Activated CD4-positive, CD25-positive, alpha-beta regulatory T cell treated with anti-CD3 and anti-CD28 coated beads, Interleukin-2, amount 50 U/mL, for 24 hours (primary cell): ENCODE measurements at regions not wholly inside any gene's neighbourhood (a gene's known extent, or its start where the extent isn't known, plus 50 kb on each side); places are given as distances from the start of the nearest gene placed in this dataset.
"Not testable (repeated sequence)": the region's sequence is repeated elsewhere in the genome, so short reads cannot be mapped to it uniquely, and the experiment has no call there.

ENCODE experiments used
- ATAC-seq, 2 donors: fragments of 150-1000 bp; cut with Tn5 transposase; one replicate each; pipeline ENCODE4 v1.10.0; 2021; ENCODE audit warnings: mild to moderate bottlenecking in 1 of 2, moderate library complexity in 1 of 2

DNA sequence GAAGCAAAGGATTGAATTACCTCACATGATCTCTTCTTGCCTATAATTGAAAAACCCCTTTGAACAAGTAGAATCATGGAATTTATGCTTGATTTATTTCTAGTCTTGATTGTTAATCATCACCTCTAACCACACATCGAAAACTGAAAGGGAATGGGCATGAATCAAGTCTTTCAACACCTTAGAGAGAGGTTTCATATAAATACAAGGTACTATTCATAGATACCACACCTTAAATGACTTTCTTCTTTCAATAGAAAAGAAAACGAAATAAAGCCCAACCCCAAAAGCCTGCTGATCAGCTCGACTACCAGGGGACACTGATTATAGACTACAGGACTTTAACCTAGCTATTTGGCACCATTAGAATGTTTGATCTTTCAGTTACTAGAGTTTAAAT is 128.6 kb upstream of the PTPRZ1 start:
- no peak for ATAC-seq

DNA sequence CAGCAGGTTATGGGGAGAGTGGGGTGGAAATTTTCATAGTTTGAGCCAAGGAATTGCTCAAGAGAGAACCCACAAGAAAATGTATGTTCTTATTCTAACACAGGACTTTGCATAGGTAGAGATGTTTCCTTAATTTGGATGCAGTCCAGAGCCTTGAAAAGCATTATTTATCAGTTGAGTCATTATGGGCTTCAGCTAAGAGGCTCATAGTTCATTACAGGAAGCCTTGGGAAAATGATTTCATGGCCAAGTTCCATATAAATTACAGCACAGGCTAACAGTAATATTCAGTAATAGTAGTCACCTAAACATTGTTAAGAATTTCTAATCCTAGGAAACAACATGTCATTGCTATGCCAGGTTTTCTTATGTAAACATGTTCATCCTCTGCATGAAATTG is 131.1 kb upstream of the PTPRZ1 start:
- ATAC-seq, result no peak

DNA sequence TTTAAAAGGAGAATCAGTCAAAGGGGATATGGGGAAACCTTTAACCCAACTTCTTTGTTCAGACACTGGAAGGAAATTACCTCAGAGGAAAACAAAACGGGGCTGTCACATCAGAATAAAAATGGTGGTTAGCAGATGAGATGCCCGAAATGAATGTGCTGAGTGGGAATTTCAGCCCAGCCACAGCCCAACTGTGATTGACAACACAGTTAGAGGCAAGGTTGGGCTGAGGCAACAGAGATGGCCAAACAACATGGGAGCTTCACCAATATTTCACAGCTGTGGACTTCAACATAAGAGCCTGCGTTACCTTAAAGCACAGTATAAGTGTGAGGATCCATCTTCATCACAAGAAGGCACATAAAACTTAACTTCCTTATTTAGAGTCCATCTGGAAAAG is 133.5 kb upstream of the PTPRZ1 start:
- no peak for ATAC-seq

DNA sequence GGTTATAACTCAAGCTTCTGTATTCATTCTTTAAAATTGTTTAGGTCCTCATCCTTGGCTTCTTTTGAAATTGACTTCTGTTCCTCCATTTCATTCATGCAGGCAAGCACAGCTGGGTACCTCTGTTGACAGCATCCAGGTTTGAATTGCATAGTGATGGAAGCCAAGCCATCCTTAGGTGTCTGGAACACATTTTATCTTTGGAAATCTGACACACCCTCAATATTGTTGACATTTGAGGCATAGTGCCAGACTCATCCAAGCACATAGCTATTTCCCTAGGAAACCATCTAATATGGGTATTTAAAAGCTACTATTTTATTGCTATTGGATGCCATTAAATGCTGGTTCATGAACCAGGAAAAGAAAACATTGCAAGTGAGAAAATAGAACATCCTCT is 142.1 kb upstream of the PTPRZ1 start:
- no peak for ATAC-seq

DNA sequence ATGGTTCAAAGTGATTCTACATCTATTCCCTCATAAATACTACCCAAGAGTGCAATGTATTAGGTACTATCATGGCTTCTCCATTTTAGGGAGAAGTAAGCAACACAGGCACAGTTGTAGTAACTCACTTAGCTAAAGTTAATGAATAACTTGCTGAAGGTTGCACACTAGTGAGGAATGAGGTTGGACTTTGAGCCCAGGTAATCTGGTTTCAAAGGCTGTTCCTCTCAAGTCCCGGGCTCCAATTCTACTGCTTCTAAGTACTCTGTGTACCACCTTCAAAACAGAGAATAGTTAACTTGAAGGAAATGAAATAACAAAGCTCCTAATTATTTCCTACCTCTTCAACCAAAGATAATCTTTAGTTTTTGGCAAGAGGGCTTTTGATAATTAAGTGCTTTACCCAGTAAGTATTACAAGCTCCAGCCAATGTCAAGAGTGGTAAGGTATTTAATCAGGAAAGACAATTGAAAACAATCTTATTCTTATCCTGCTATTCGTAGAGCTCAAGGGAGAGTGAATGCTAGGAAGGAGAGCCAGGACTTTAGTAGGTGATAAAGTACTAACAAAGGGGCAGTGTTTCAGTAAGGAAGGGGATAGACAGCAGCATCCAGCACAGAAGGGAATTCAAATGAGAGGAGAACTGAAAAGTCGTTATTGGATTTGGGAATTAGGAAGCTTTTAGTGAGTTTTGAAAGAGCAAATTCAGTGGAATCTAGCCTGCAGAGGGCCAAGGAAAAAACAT is 158.2 kb upstream of the PTPRZ1 start:
- ATAC-seq, result no peak

DNA sequence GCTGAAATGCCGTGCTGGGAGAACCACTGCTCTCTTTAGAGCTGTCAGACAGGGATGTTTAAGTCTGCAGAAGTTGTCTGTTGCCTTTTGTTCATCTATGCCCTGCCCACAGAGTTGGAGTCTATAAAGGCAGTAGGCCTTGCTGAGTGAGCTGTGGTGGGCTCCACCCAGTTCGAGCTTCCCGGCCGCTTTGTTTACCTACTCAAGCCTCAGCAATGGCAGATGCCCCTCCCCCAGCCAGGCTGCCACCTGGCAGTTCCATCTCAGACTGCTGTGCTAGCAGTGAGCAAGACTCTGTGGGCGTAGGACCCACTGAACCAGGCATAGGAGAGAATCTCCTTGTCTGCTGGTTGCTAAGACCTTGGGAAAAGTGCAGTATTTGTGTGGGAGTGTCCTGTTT is 160.0 kb upstream of the PTPRZ1 start:
- ATAC-seq, result not testable (repeated sequence)

DNA sequence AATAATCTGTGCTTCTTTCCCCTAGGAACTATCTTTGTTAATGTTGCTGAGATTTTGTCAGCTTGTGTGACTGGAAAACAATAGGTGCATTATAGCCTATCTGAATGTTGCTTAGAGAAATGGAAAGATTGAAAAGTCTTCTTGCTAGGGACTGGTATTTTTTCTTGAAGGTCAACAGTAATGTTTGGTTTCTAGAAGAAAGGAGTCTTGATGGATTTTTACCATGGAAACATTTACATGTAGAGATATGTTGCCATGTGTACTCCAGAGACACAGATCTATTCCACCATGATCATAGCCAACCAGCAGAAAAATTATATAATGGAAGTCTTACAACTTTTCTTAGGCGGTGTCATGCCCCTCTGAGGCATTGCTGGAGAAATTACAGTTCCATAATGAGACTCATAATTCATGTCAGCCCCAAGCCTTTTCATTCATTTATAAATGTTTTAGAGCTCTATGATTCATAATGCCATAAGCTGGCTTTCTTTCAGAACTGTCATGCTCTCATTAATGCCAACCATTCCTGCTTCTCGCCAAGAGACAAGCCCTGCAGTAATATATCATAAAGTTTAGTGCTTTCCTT is 175.1 kb upstream of the PTPRZ1 start:
- ATAC-seq, result no peak

DNA sequence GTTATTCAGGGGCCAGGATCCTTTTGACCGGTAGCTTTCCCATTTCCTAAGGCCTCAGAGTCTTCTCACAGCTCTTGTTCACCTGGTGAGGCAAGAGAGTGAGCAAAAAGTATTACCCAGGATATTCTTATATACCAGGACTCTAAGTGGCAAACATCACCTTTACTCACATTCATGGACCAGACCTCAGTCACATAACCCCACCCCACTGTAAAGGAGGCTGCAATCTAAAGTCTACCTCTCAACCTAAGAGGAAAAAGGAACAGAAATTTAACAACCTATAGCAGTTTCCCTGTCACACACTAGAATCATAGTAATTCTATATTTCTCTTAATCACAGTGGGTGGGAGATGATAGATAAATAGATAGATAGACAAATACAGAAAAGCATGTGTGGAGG is 176.0 kb upstream of the PTPRZ1 start:
- ATAC-seq, result no peak

DNA sequence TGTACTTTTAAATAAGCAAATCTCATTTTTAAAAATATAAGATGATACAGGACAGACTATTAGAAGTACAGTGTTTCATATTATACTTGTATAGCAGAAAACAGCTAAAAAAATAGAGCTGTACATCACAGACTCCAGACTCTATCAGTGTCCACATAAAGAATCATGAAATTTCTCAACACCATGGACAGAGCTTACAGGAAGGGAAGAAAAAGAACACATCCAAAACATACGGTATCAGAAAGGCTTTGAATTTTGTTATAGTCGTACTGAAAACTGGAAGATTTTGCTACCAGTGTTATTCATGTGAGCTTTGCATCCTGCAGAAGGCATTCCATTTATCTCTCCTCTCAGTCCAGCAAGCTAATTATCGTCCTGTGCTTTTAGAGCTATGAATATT is 183.2 kb upstream of the PTPRZ1 start:
- ATAC-seq, result no peak

DNA sequence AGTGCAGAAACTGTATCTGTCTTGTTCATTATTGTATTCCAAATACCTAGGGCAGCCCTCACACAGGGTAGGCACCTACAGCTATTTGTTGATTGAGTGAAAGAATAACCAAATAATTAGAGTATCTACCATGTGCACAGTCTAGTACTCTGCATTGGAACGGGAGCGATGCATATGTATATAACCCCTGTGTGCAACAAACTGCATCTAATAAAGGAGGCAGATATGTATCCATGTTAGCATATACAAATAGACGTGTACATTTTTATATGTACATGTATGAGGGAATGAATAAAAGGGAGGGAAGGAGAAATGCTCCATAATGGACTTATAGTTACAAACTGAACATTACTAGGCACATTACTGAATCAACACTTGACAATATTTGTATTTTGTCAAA is 191.3 kb upstream of the PTPRZ1 start:
- no peak for ATAC-seq

DNA sequence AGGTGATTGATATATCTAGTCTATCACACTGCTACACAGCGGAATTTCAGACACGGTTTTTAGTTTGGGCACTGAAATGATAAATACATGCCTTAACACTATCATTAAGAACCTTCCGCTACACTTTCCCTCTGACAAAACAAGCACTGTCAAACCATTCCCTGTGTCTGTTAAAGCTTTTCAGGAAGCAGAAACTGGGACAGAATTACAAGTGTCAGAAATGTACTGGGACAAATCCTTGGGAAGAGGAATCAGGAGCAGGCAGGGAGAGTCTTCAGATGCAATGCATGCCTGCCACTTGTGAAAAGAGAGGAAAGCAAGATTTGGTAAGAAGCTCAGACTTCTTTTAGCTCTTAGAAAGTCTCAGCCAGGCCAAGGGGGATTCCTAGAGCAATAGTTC is 196.8 kb upstream of the PTPRZ1 start:
- no peak for ATAC-seq

DNA sequence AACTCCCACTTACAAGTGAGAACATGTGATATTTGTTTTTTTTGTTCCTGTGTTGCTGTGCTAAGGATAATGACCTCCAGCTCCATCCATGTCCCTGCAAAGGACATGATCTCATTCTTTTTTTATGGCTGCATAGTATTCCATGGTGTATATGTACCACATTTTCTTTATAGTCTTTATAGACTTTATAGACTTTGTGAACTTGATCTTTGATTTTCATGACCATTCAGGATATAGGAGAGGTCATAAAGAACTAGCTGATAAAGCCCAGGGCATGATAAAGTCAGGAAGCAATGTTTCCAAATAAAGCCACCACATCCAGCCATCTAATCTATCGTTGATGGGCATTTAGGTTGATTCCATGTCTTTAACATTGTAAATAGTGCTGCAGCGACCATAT is 198.5 kb upstream of the PTPRZ1 start:
- not testable (repeated sequence) for ATAC-seq

DNA sequence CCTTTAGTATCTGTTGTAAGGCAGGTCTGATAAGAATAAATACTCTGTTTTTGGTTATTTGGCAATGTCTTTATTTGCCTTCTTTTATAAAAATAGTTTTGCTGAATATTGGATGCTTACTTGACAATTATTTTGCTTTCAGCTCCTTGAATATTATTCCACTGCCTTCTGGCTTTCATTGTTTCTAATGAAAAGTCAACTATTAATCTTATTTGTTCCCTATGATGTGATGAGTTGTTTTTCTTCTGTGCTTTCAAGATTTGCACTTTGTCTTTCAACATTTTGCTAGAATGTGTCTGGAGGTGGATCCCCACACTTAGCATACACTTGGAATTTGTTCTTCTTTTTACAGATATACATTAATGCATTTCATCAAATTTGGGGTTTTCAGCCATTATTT is 203.8 kb upstream of the PTPRZ1 start:
- ATAC-seq, result no peak

DNA sequence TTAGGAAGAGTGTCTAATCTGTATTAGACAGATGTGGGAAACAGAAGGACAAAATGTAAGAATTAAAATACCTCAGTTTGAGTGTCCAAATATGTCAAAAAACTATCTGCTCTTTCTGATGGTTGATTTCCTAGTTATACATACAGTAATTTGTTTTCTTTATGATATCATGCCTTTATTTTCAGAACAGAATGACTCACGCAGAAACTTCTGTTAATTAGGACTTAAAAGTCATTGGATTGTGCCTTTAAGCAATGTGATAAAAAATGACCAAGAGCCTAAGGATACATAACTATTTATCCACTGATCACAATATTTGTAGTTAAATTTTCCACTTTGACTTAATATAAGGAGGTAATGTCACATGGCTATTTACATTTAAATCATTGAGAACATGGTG is 206.7 kb upstream of the PTPRZ1 start:
- ATAC-seq, result no peak

DNA sequence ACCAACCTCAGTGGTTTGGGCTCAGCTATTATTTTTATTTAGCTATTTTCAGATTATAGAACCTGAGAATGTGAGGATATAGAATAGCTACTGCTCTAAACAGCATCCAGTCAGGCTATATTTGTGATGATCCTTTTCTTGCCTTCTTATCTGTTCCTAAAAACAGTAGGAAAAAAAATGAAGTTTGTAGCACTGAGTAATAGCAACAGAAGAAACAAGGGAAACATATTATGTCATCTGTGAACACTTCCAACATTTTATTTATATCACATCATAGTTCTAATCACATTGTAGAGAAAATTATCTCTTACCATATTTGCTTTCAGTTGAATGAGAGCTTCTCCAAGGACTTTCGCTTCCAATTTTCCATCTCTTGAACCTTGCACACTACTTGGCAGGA is 229.6 kb upstream of the PTPRZ1 start:
- no peak for ATAC-seq

DNA sequence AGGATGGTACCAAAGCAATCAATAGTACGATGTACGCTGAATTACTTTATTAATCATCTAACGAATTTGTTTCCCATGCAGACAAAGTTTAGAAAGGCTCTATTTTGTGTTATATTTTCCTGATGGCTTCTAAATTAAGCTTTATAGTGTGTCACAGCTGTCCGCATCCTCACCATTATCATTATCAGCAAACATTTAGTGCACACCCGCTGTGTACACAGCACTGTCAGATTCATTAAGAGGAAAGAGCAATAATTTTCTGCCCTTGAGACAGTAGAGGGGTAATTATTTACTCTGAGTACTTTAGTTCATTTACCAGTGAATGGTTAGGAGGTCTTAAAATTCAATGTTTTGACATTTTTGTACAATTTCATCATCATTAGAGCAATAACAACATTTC is 233.3 kb upstream of the PTPRZ1 start:
- no peak for ATAC-seq

DNA sequence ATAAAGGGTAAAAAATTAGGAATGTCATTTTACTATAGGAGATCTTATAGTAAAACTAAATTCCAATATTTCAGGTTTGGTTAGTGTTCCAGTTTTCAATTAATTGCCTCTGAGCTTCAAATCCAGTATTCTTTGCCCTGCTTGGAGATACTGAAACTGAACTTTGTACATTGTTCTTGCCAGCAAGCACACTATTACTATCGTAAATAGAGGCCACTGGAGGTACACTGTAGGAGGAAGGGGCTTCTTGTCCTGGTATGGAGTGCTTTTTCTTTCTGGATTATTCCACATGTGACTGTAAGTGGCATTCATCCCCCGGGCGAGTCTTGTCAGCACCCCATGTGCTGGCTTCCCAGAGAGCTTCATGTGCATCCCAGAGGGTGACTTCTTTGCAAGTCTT is 234.7 kb upstream of the PTPRZ1 start:
- no peak for ATAC-seq

DNA sequence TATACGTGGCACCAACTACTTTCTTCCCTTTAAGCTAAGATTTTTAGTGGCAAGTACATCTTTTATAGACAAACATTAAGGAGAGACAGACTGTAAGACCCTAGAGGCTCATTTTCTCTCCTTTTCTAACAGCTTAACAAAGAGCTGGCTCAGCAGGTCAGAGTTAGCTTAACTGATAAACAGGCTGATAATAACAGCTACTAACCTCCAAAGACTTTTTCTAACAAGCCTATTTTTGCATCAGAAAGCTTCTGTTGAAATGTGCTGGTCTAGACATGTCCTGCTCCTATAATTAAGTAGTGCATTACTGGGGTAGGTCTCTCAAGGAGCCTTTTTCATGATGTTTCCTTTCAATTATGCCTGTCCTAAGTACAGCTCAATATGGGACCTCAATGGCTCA is 238.2 kb upstream of the FAM3C start:
- ATAC-seq, result no peak

DNA sequence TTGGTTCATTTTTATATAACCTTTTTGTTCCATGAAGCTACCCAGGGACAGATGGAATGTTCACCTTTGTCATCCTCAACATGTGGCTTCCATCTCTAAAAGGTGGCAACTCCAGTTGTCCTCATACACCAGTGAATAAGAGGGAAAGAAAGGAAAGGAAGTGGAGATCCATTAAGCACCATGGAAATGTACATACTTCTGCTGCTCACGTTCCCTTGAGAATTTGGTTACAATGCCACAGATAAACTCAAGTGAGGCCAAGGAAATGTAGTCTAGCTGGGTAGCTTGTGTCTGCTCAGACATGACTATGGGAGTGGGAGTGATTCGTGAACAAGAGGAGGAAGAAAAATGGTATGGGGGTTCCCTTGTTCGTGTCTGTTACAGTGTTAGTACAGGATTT is 237.1 kb upstream of the FAM3C start:
- no peak for ATAC-seq

DNA sequence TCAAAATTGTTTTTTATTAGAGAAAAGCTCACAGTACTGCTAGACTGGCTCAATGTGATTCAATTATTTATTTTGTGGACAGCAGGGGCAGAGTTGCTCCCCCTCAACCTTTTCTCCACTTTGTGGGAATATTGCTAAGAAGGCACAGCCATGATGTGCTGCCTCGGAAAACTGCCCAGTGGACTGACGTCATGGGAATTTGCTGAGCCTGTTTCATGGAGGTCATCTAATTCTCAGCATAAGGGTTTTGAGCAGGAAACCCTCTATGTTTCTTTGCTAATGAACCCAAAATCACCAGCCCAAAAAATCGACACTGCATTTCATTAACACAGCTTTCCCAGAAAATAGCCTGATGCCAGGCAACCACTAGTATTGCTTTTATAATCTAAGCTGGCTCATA is 228.8 kb upstream of the FAM3C start:
- ATAC-seq, result no peak

DNA sequence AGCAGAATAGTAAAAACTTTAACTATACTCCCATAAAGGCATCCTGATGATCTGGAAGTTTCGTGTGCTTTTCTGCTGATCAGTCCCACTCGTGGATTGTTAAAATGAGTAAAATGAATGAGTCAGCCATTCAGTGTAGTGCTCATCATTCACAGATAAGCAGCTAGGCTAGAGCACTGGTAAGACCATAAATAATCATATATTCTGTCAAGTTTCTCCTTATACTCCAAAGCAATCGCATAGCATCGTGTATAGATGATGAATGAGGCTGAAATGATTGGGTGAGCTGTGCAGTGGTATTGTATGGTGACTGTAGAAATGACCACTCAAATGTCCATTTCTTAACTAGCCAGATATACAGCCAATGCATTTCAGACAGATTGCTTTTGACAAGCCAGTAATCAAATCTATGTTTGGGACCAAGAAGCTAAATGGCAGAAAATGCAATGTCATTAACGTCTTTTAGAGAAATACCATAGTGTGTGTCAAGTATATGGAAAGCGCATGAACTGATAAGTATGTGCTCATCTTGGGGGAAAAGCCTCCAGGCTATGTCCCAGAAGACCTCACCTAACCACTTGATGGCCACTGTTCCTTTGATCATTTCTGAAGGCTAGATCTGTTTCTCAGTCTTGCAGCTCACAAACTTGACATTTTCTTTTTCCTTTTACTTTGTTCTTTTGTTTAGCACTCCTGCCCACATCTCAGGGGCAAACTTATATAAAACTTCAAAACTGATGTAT is 227.2 kb upstream of the FAM3C start:
- ATAC-seq, result no peak

DNA sequence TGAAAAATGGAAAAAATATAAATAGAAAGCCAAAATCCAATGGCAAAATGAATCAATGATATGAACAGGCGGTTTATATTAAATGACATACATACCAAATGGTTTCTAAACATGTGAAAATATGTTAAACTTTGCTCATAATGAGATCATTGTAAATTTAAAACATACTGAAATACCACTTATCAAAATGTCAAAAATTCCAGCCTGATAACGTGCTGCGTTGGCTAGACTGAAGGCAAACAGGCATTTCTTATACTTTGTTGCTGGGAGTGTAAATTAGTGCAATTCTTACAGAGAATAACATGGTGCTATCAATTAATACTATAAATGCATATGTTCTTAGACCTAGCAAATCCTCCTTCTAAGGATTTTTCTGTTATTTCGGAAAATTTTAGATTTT is 225.8 kb upstream of the FAM3C start:
- no peak for ATAC-seq

DNA sequence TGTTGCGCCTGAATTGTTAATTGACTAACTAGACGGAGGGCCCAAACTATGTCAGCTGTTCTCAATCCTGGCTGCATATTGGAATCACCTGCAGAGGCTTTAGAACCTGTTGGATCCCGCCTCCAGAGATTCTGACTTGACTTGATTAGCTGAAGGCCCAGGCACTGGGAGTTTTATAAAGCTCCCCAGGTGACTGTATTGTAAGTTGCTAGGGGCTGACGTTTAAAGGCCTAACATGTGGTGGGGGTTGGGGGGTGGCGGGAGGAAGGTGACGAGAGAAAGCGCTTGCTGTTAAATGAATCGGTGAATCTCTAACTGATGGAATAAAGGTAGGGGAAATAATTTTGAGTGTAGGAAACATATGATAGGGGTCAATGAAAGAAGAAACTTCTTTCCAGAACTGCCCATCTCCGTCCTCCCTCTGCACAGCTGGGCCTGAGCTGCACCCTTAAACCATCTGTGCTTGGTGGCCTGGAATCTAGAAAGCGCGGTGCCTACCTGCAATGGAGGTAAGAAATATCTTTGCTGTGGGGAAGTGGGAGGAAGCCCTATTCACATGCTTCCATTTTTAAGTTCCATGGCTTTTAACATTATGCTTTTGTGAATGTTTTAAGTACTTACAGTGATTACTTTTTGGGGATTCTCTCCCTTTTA is 225.0 kb upstream of the FAM3C start:
- no peak for ATAC-seq

DNA sequence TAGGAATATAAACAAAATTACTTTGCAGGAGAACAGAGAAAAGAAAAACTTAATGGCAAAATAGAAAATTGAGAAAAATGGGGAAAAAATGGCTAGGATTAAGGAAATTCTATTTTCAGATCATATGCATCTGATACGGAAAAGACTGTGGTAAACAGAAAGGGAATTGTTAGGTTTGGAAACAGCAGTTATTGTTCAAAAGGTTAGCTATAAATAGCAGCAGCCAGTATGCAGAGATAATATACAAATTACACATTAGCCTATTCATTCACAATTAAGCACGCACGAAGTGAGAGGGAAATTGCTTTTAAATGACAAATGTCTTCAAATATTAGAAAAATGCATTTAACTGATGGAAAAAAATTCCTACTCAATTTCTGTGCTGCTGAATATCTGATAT is 224.1 kb upstream of the FAM3C start:
- no peak for ATAC-seq
